CD4-positive, alpha-beta T cell (primary cell): ENCODE measurements at regions not wholly inside any gene's neighbourhood (a gene's known extent, or its start where the extent isn't known, plus 50 kb on each side); places are given as distances from the start of the nearest gene placed in this dataset.
"Not testable (repeated sequence)": the region's sequence is repeated elsewhere in the genome, so short reads cannot be mapped to it uniquely, and the experiment has no call there.

ENCODE experiments used
- ATAC-seq: fragments of 200-7000 bp; cut with Tn5 transposase; one replicate; pipeline ENCODE4 v1.10.0; 2022; ENCODE audit warnings: mild to moderate bottlenecking; ENCODE audit not compliant: poor library complexity
- CTCF ChIA-PET: fragments of 350-600 bp; sonication (Branson Sonifier 250); formaldehyde crosslinking; loops from one replicate; lab custom pipeline; 2021; ENCODE audit warnings: antibody characterized with exemption, inconsistent platforms; lab: Charles Lee
- POLR2A ChIA-PET: fragments of 350-600 bp; sonication (Branson Sonifier 250); formaldehyde crosslinking; loops from one replicate; lab custom pipeline; 2021; ENCODE audit warnings: antibody characterized with exemption, inconsistent platforms; lab: Charles Lee
- DNase-seq, 14 experiments: peaks; one replicate each; pipeline ENCODE4 v3.0.0-alpha.2; 2013 to 2020; ENCODE audit warnings: mixed read lengths in 2 of 14
- H3K27ac ChIP-seq, 2 donors: one replicate each; pipeline versions ENCODE4 v1.5.1 to v1.7.0; 2013; ENCODE audit warnings: low read length in 2 of 2, low read depth in 1 of 2, mild to moderate bottlenecking in 1 of 2
- H3K27me3 ChIP-seq, 2 experiments: 1 replicate in 1 of 2; 2 replicates in 1 of 2; pipeline versions ENCODE4 v1.6.1 to v1.7.0; 2013; ENCODE audit warnings: low read length in 2 of 2, control low read depth in 1 of 2, mild to moderate bottlenecking in 1 of 2, moderate library complexity in 1 of 2; ENCODE audit not compliant: insufficient read depth in 2 of 2, control insufficient read depth in 1 of 2
- H3K36me3 ChIP-seq: one replicate; pipeline ENCODE4 v1.6.1; 2013; ENCODE audit warnings: low read length, control low read depth; ENCODE audit not compliant: insufficient read depth
- H3K4me1 ChIP-seq: one replicate; pipeline ENCODE4 v1.6.1; 2013; ENCODE audit warnings: low read length, control low read depth; ENCODE audit not compliant: insufficient read depth
- H3K4me3 ChIP-seq: one replicate; pipeline ENCODE4 v1.5.1; 2013; ENCODE audit warnings: mild to moderate bottlenecking, low read length, moderate library complexity
- H3K9me3 ChIP-seq, 2 experiments: 1 replicate in 1 of 2; 2 replicates in 1 of 2; pipeline versions ENCODE4 v1.6.1 to v1.7.0; 2013; ENCODE audit warnings: low read length in 2 of 2, mild to moderate bottlenecking in 2 of 2, control low read depth in 1 of 2, moderate library complexity in 1 of 2; ENCODE audit not compliant: control insufficient read depth in 1 of 2, insufficient read depth in 1 of 2
- H3K27ac Mint-ChIP-seq: one replicate; pipeline ENCODE4 v1.8.0; 2020; ENCODE audit warnings: mixed read lengths
- H3K27me3 Mint-ChIP-seq: one replicate; pipeline ENCODE4 v1.8.0; 2021; ENCODE audit warnings: mixed read lengths
- H3K36me3 Mint-ChIP-seq: one replicate; pipeline ENCODE4 v1.8.0; 2021; ENCODE audit warnings: low read depth, mixed read lengths
- H3K4me1 Mint-ChIP-seq: one replicate; pipeline ENCODE4 v1.8.0; 2021; ENCODE audit warnings: low read depth, mixed read lengths
- H3K4me3 Mint-ChIP-seq: one replicate; pipeline ENCODE4 v1.8.0; 2020; ENCODE audit warnings: mild to moderate bottlenecking, mixed read lengths
- H3K9me3 Mint-ChIP-seq: one replicate; pipeline ENCODE4 v1.8.0; 2020; ENCODE audit warnings: mixed read lengths
- intact Hi-C, 2 experiments: fragments of 100-400 bp; cut with DNase I in 1 of 2; cut with micrococcal nuclease in 1 of 2; formaldehyde crosslinking; loops; one replicate each; pipeline versions ENCODE4 v1.15.1 to v1.9.0; 2023 to 2025; cut with DNase I, micrococcal nuclease
- TF ChIP-seq, protein P1 (sequence below): fragments of 200-600 bp; IDR thresholded peaks from one replicate; pipeline ENCODE4 v1.8.0; 2022; ENCODE audit warnings: antibody characterized with exemption, mild to moderate bottlenecking

DNA sequence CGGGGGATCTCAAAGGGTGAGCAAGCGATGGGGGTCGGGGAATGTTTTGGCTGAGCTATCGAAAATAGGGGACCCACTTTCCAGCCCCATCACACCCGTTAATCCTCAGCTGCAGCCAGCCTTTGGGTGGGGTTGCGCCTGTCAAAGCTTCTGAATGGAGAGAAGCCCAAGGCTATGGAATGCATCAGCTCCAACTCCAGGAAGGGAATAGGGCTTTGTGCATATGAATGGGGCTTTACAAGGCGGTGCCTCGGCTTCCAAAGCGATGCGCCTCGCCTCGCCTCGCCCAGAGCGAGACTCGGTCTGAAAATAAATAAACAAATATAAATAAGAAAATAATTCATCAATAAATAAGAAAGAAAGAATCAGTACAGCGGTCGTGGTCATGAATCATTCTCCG is 751.4 kb upstream of the DEFB115 start:
- Mint-ChIP-seq H3K4me1 (no peaks in the 10 kb centered on the region), H3K4me3 (no peak overlapping the region), H3K9me3 (peaks cover 5% of the 10 kb centered on the region), H3K27me3 (no peaks in the 10 kb centered on the region), H3K27ac (no peak overlapping the region), H3K36me3 (no peaks in the 10 kb centered on the region)
- H3K36me3 ChIP-seq: no peaks in the 10 kb centered on the region
- TF ChIP-seq, protein P1, sequence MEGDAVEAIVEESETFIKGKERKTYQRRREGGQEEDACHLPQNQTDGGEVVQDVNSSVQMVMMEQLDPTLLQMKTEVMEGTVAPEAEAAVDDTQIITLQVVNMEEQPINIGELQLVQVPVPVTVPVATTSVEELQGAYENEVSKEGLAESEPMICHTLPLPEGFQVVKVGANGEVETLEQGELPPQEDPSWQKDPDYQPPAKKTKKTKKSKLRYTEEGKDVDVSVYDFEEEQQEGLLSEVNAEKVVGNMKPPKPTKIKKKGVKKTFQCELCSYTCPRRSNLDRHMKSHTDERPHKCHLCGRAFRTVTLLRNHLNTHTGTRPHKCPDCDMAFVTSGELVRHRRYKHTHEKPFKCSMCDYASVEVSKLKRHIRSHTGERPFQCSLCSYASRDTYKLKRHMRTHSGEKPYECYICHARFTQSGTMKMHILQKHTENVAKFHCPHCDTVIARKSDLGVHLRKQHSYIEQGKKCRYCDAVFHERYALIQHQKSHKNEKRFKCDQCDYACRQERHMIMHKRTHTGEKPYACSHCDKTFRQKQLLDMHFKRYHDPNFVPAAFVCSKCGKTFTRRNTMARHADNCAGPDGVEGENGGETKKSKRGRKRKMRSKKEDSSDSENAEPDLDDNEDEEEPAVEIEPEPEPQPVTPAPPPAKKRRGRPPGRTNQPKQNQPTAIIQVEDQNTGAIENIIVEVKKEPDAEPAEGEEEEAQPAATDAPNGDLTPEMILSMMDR: no peak
- no peak for DNase-seq
- no peaks in the 10 kb centered on the region for H3K4me1 ChIP-seq
- ChIA-PET POLR2A (no interaction called here), CTCF (no interaction called here)
- no peak for ATAC-seq
- no peaks in the 10 kb centered on the region for H3K27me3 ChIP-seq
- peaks cover 0 to 55% of the 10 kb centered on the region in 2 experiments for H3K9me3 ChIP-seq
- H3K27ac ChIP-seq: no peak overlapping the region
- no peak overlapping the region for H3K4me3 ChIP-seq
- intact Hi-C loops: no loop called here

DNA sequence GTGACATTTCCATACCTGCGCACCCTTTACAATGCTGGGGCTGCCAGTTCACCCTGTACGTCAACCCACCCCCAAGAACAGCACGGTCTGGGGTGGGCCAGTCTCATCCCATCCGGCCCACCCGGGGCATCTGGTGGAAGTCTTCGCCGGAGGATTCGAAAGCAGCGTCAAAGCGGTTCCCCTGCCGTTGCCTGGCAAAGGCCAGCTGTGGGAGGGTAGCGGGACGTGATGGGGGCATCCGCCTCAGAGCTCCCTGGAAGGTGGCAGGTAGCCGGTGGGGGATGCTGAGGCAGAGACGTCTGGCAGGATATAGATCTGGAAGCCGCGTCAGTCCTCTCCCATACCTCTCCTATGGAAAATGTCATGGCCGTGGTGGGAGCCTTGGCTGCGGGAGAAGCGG is 749.1 kb upstream of the DEFB115 start:
- H3K4me3 ChIP-seq, CTCF ChIA-PET, POLR2A ChIA-PET, intact Hi-C loops, DNase-seq, H3K27me3 Mint-ChIP-seq, ATAC-seq, H3K27me3 ChIP-seq, H3K36me3 Mint-ChIP-seq, H3K27ac ChIP-seq, H3K4me3 Mint-ChIP-seq, H3K36me3 ChIP-seq, H3K27ac Mint-ChIP-seq, H3K4me1 Mint-ChIP-seq, H3K9me3 Mint-ChIP-seq, H3K4me1 ChIP-seq: not testable (repeated sequence)
- peaks cover 0 to 69% of the 10 kb centered on the region in 2 experiments for H3K9me3 ChIP-seq

DNA sequence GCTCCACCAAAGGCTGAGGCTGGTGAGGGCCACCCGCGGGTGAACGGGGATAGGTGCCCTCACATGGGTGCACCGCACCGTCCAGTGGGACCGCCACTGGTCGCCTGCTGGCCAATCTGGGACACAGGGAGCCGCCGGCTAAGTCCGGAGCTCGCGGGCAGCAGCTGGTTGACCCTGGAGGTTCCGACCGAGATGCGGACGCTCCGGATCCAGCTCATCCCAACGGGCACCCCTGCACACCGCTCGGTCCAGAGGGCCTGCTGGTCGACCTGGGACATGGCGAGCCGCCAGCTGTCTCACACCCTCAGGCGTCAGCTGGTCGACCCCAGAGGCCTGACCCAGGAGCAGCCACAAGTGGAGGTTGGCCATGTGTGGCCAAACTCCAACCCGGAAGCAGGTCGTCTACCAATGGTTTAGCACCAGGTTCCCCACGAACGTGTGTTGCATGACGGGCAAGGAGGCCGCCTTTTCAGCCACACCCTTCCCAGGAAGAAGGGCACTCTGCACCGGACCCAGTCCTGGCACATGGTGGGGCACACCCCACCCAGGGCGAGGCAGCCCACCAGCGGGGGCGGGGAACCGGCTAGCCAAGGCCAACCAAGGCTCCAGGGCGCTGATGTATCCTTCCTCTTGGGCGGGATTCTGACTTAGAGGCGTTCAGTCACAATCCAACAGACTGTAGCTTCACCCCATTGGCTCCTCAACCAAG is 746.0 kb upstream of the DEFB115 start:
- no peaks in the 10 kb centered on the region for H3K36me3 Mint-ChIP-seq
- H3K27me3 Mint-ChIP-seq: no peaks in the 10 kb centered on the region
- ChIA-PET POLR2A (no interaction called here), CTCF (no interaction called here)
- Histone ChIP-seq H3K36me3 (no peaks in the 10 kb centered on the region), H3K27me3 (no peaks in the 10 kb centered on the region), H3K4me1 (no peaks in the 10 kb centered on the region), H3K27ac (no peak overlapping the region), H3K4me3 (no peak overlapping the region), H3K9me3 (peaks cover 0 to 64% of the 10 kb centered on the region in 2 experiments)
- no peak for DNase-seq
- H3K4me1 Mint-ChIP-seq: no peaks in the 10 kb centered on the region
- no peak overlapping the region for H3K4me3 Mint-ChIP-seq
- TF ChIP-seq, protein P1: no peak
- H3K9me3 Mint-ChIP-seq: peaks cover 12% of the 10 kb centered on the region
- no peak overlapping the region for H3K27ac Mint-ChIP-seq
- intact Hi-C loops: no loop called here
- ATAC-seq: no peak

DNA sequence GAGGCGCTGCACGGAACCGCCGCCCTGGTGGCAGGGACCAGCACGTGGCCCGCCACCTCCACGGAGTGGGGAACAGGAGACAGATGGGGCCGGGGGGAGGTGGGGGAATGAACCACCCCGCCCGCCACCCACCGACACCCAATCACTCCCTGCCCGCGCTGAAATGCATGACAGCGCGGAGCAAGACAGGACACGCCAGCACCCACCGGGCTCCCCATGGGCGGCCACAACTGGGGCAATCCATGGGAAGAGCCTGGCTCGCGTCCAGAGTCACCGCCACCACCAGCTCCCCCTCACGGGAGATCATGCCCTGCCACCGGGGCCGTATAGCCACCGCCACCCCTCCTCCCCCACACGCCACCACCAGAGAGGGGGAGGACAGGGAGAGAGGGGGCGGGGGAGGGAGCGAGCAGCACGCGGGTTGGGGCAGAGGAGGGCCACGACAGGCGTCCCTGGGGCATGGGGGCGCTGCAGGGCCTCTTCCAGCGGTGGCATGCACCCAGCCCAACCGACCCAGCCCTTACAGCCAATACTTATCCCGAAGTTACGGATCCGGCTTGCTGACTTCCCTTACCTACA is 744.3 kb upstream of the DEFB115 start:
- no peaks in the 10 kb centered on the region for H3K27me3 ChIP-seq
- H3K36me3 ChIP-seq: no peaks in the 10 kb centered on the region
- no peaks in the 10 kb centered on the region for H3K36me3 Mint-ChIP-seq
- intact Hi-C loops: no loop called here
- no peak for DNase-seq
- CTCF ChIA-PET: no interaction called here
- peaks cover 12% of the 10 kb centered on the region for H3K9me3 Mint-ChIP-seq
- H3K27ac ChIP-seq: no peak overlapping the region
- H3K4me3 Mint-ChIP-seq: no peak overlapping the region
- H3K27me3 Mint-ChIP-seq: no peaks in the 10 kb centered on the region
- H3K4me1 ChIP-seq: no peaks in the 10 kb centered on the region
- H3K9me3 ChIP-seq: peaks cover 0 to 52% of the 10 kb centered on the region in 2 experiments
- POLR2A ChIA-PET: no interaction called here
- TF ChIP-seq, protein P1: no peak
- no peak for ATAC-seq
- no peak overlapping the region for H3K4me3 ChIP-seq
- H3K27ac Mint-ChIP-seq: no peak overlapping the region
- H3K4me1 Mint-ChIP-seq: no peaks in the 10 kb centered on the region

DNA sequence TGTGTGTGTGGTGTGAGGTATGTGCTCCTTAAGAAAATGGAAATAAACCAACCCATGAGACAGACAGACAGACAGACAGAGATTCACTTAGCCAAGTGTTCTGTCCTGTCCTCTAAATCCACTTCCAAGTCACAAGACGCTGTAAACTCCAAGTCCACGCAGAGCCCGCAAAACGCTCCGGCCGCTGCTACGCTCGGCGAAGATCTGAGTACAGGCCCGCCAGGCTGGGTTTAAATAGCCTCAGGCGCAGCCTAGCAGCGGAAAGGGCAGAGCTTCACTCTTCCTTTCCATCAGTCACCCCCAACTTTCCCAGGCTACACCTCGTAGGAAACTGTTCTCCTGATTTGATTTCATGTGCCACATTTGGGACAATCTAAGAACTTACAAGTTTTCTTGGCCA is 741.5 kb upstream of the DEFB115 start:
- DNase-seq, H3K4me3 Mint-ChIP-seq, H3K27ac ChIP-seq, H3K36me3 ChIP-seq, H3K27me3 ChIP-seq, H3K4me1 ChIP-seq, CTCF ChIA-PET, intact Hi-C loops, H3K36me3 Mint-ChIP-seq, ATAC-seq, H3K27ac Mint-ChIP-seq, H3K9me3 Mint-ChIP-seq, H3K4me1 Mint-ChIP-seq, H3K27me3 Mint-ChIP-seq, POLR2A ChIA-PET, H3K4me3 ChIP-seq: not testable (repeated sequence)
- H3K9me3 ChIP-seq: peaks cover 0 to 50% of the 10 kb centered on the region in 2 experiments
